ENCODE measurements at regions not wholly inside any gene's neighbourhood (a gene's known extent, or its start where the extent isn't known, plus 50 kb on each side); places are given as distances from the start of the nearest gene placed in this dataset.

- TF ChIP-seq USF2 (IDR thresholded peaks at IDR 0.05; ENCODE audit: borderline replicate concordance, low read depth, low read length) (no peak), CTCF (IDR thresholded peaks at IDR 0.05) (no peak), ZBTB33 (IDR thresholded peaks at IDR 0.05; ENCODE audit: borderline replicate concordance, low read depth) (no peak), YY1 (IDR thresholded peaks at IDR 0.05; ENCODE audit: low read depth) (no peak), MAX (IDR thresholded peaks at IDR 0.05; ENCODE audit: low read depth) (no peak), FOXJ3 (CRISPR knock-in tag; IDR thresholded peaks at IDR 0.05) (no peak)
Observed at GRCh38 chr6:105728995-105729394, 326.1 kb upstream of the PREP start.
